ENCODE measurements at regions not wholly inside any gene's neighbourhood (a gene's known extent, or its start where the extent isn't known, plus 50 kb on each side); places are given as distances from the start of the nearest gene placed in this dataset.

- no peak for TF ChIP-seq EZH2 (IDR thresholded peaks at IDR 0.05; ENCODE audit: borderline replicate concordance, low read length)
- no peak for TF ChIP-seq CTCF (IDR thresholded peaks at IDR 0.05; ENCODE audit: low read length)
- no peaks in the 10 kb centered on the region for H3K9me2 ChIP-seq (ENCODE audit: low read depth, low read length)
- H3K9me3 ChIP-seq (ENCODE audit: low read length): no peaks in the 10 kb centered on the region
- H3K4me2 ChIP-seq (ENCODE audit: low read length): no peak overlapping the region
- H3K79me2 ChIP-seq (ENCODE audit: insufficient read depth, low read length): no peaks in the 10 kb centered on the region
- H3K36me3 ChIP-seq (ENCODE audit: insufficient read depth, low read length): no peaks in the 10 kb centered on the region
- H2AFZ ChIP-seq (ENCODE audit: low read length): no peak overlapping the region
- H3K9ac ChIP-seq (ENCODE audit: low read length): no peak overlapping the region
- no peaks in the 10 kb centered on the region for H4K20me1 ChIP-seq (ENCODE audit: insufficient read depth, low read length)
- H3F3A ChIP-seq (ENCODE audit: insufficient read depth, low read length): no peaks in the 10 kb centered on the region
- peaks cover 4% of the 10 kb centered on the region; the same call in 1 of the 2 replicates for H3K27me3 ChIP-seq (ENCODE audit: insufficient read depth, low read length)
- no peaks in the 10 kb centered on the region for H3K4me1 ChIP-seq (ENCODE audit: insufficient read depth, low read length, severe bottlenecking)
- no peak overlapping the region for H3K27ac ChIP-seq (ENCODE audit: low read depth, low read length, poor library complexity, severe bottlenecking)
- no peak overlapping the region for H3K4me3 ChIP-seq (ENCODE audit: low read depth, low read length, poor library complexity, severe bottlenecking)
These were observed 134.9 kb downstream of the FGF9 start for GRCh38 chr13:21805733-21806132.

- TF ChIP-seq CTCF (IDR thresholded peaks at IDR 0.05; ENCODE audit: low read length) (no peak), EZH2 (IDR thresholded peaks at IDR 0.05; ENCODE audit: borderline replicate concordance, low read length) (no peak)
- Histone ChIP-seq H3K4me1 (ENCODE audit: insufficient read depth, low read length, severe bottlenecking) (no peaks in the 10 kb centered on the region), H3K27ac (ENCODE audit: low read depth, low read length, poor library complexity, severe bottlenecking) (no peak overlapping the region), H2AFZ (ENCODE audit: low read length) (no peak overlapping the region), H3K79me2 (ENCODE audit: insufficient read depth, low read length) (no peaks in the 10 kb centered on the region), H3K27me3 (ENCODE audit: insufficient read depth, low read length) (0 out of 2 replicates have a peak, but pooled peaks cover 3% of the 10 kb centered on the region), H3K4me2 (ENCODE audit: low read length) (no peak overlapping the region), H3F3A (ENCODE audit: insufficient read depth, low read length) (no peaks in the 10 kb centered on the region), H3K9ac (ENCODE audit: low read length) (no peak overlapping the region), H3K9me2 (ENCODE audit: low read depth, low read length) (no peaks in the 10 kb centered on the region), H3K9me3 (ENCODE audit: low read length) (no peaks in the 10 kb centered on the region), H3K36me3 (ENCODE audit: insufficient read depth, low read length) (no peaks in the 10 kb centered on the region), H3K4me3 (ENCODE audit: low read depth, low read length, poor library complexity, severe bottlenecking) (no peak overlapping the region), H4K20me1 (ENCODE audit: insufficient read depth, low read length) (no peaks in the 10 kb centered on the region)
These were observed 141.3 kb downstream of the FGF9 start for GRCh38 chr13:21812192-21812626.

GRCh38 chr13:21813110-21813509, 142.2 kb downstream of the FGF9 start:
- H3K9me3 ChIP-seq (ENCODE audit: low read length): no peaks in the 10 kb centered on the region
- no peak overlapping the region for H2AFZ ChIP-seq (ENCODE audit: low read length)
- no peak overlapping the region for H3K27ac ChIP-seq (ENCODE audit: low read depth, low read length, poor library complexity, severe bottlenecking)
- H3K4me2 ChIP-seq (ENCODE audit: low read length): no peak overlapping the region
- no peaks in the 10 kb centered on the region for H3K36me3 ChIP-seq (ENCODE audit: insufficient read depth, low read length)
- no peaks in the 10 kb centered on the region for H3F3A ChIP-seq (ENCODE audit: insufficient read depth, low read length)
- H4K20me1 ChIP-seq (ENCODE audit: insufficient read depth, low read length): no peaks in the 10 kb centered on the region
- no peak overlapping the region for H3K9ac ChIP-seq (ENCODE audit: low read length)
- TF ChIP-seq CTCF (IDR thresholded peaks at IDR 0.05; ENCODE audit: low read length) (peak; percentile 38), EZH2 (IDR thresholded peaks at IDR 0.05; ENCODE audit: borderline replicate concordance, low read length) (no peak)
- H3K9me2 ChIP-seq (ENCODE audit: low read depth, low read length): no peaks in the 10 kb centered on the region
- 0 out of 2 replicates have a peak, but pooled peaks cover 3% of the 10 kb centered on the region for H3K27me3 ChIP-seq (ENCODE audit: insufficient read depth, low read length)
- H3K4me1 ChIP-seq (ENCODE audit: insufficient read depth, low read length, severe bottlenecking): no peaks in the 10 kb centered on the region
- H3K4me3 ChIP-seq (ENCODE audit: low read depth, low read length, poor library complexity, severe bottlenecking): no peak overlapping the region
- no peaks in the 10 kb centered on the region for H3K79me2 ChIP-seq (ENCODE audit: insufficient read depth, low read length)
